ENCODE measurements at regions not wholly inside any gene's neighbourhood (a gene's known extent, or its start where the extent isn't known, plus 50 kb on each side); places are given as distances from the start of the nearest gene placed in this dataset.

DNA sequence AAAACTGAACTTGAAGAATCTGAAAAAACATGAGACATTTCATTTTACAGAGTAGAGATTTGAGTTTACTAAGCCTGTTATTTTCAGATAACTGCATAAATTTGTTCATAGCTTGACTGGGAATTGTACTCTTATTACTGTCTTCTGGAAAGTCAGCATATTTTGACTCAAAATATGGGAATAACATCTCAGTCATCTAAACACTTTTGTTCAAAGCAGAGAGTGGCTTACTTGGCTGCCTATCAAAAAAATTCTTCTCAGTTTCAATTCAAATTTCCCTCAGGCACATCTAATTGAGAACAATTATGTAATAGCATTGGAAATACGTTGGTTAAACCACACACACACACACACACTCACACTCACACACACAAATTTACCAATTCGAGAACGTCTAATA is 384.6 kb downstream of the ARL4A start:
- Histone ChIP-seq H3F3A (ENCODE audit: insufficient read depth, low read depth) (no peaks in the 10 kb centered on the region), H3K27me3 (ENCODE audit: insufficient read depth, low read depth) (no peaks in the 10 kb centered on the region), H3K79me2 (ENCODE audit: low read depth) (no peaks in the 10 kb centered on the region), H3K4me2 (no peak overlapping the region), H2AFZ (0 out of 2 replicates have a peak overlapping the region, but pooled peaks have one; percentile 55), H3K36me3 (ENCODE audit: low read depth) (no peaks in the 10 kb centered on the region), H3K4me1 (replicated peaks; ENCODE audit: insufficient read depth) (0 out of 2 replicates have a peak, but pooled peaks cover 3% of the 10 kb centered on the region), H3K9me2 (ENCODE audit: insufficient read depth) (no peaks in the 10 kb centered on the region), H3K4me3 (no peak overlapping the region), H3K27ac (no peak overlapping the region), H4K20me1 (ENCODE audit: insufficient read depth) (no peaks in the 10 kb centered on the region), H3K9me3 (ENCODE audit: insufficient read depth, low read depth) (no peaks in the 10 kb centered on the region)
- POLR2A ChIA-PET (ENCODE audit: unreplicated experiment), result no interaction called here
- TF ChIP-seq EZH2 (IDR thresholded peaks at IDR 0.05; ENCODE audit: low read depth), result no peak
- TF ChIP-seq, protein P1, sequence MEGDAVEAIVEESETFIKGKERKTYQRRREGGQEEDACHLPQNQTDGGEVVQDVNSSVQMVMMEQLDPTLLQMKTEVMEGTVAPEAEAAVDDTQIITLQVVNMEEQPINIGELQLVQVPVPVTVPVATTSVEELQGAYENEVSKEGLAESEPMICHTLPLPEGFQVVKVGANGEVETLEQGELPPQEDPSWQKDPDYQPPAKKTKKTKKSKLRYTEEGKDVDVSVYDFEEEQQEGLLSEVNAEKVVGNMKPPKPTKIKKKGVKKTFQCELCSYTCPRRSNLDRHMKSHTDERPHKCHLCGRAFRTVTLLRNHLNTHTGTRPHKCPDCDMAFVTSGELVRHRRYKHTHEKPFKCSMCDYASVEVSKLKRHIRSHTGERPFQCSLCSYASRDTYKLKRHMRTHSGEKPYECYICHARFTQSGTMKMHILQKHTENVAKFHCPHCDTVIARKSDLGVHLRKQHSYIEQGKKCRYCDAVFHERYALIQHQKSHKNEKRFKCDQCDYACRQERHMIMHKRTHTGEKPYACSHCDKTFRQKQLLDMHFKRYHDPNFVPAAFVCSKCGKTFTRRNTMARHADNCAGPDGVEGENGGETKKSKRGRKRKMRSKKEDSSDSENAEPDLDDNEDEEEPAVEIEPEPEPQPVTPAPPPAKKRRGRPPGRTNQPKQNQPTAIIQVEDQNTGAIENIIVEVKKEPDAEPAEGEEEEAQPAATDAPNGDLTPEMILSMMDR (conservative IDR thresholded peaks at IDR 0.05), result no peak
- intact Hi-C loops (cut with micrococcal nuclease; ENCODE audit: unreplicated experiment), result no loop called here
- CTCF ChIA-PET, result no interaction called here
- no TSS peak for BruUV-seq (replicated peaks)
- no peak for DNase-seq

DNA sequence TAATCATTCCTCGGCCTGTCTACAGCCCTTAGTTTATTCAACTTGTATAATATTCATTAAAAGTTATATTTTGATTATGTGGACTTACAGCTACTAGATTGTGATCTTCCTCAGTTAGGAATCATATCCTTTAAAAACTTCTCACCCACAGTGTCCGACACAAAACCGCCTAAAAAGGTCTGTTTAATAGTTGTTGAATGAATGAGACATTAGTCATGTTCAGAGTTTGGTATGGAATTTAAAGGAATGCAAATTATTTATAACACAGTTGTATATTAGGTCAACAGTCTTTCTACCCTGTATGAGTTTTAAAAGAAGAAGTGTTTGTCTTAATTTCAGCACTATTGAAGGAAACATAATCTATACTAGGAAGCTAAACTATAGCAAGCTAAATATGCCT is 390.0 kb downstream of the ARL4A start:
- Histone ChIP-seq H3K79me2 (ENCODE audit: low read depth) (no peaks in the 10 kb centered on the region), H3K4me3 (no peak overlapping the region), H3F3A (ENCODE audit: insufficient read depth, low read depth) (no peaks in the 10 kb centered on the region), H3K4me2 (no peak overlapping the region), H3K9me2 (ENCODE audit: insufficient read depth) (no peaks in the 10 kb centered on the region), H3K4me1 (replicated peaks; ENCODE audit: insufficient read depth) (peaks cover 13% of the 10 kb centered on the region; the same call in 1 of the 2 replicates), H3K27ac (no peak overlapping the region), H4K20me1 (ENCODE audit: insufficient read depth) (no peaks in the 10 kb centered on the region), H3K36me3 (ENCODE audit: low read depth) (no peaks in the 10 kb centered on the region), H2AFZ (no peak overlapping the region), H3K27me3 (ENCODE audit: insufficient read depth, low read depth) (no peaks in the 10 kb centered on the region), H3K9me3 (ENCODE audit: insufficient read depth, low read depth) (no peaks in the 10 kb centered on the region)
- TF ChIP-seq, protein P1 (conservative IDR thresholded peaks at IDR 0.05), result no peak
- no peak for TF ChIP-seq EZH2 (IDR thresholded peaks at IDR 0.05; ENCODE audit: low read depth)
- DNase-seq, result no peak
- ChIA-PET POLR2A (ENCODE audit: unreplicated experiment) (no interaction called here), CTCF (no interaction called here)
- no TSS peak for BruUV-seq (replicated peaks)
- intact Hi-C loops (cut with micrococcal nuclease; ENCODE audit: unreplicated experiment), result no loop called here

DNA sequence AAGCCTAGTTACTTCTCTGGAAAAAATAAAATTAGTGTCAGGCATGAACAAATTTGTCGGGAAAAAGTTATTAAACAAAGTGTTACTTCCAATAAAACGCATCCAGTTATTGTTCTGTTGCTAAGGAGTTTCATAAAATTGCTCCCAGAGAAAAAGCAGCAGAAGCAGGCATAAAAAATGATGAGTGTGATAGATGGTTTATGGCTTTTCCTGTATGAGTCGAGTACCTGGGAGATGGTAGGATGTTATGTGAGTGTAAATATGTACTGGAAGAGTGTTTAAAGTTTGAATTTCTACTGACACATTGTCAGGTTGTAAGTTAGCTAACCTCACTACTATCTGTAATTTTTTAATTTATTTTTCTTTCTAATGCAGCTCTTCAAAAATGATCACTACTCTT is 390.7 kb downstream of the ARL4A start:
- Histone ChIP-seq H3K36me3 (ENCODE audit: low read depth) (no peaks in the 10 kb centered on the region), H3K4me1 (replicated peaks; ENCODE audit: insufficient read depth) (peaks cover 13% of the 10 kb centered on the region; the same call in 1 of the 2 replicates), H3K9me3 (ENCODE audit: insufficient read depth, low read depth) (no peaks in the 10 kb centered on the region), H3K27ac (no peak overlapping the region), H2AFZ (no peak overlapping the region), H3K9me2 (ENCODE audit: insufficient read depth) (no peaks in the 10 kb centered on the region), H3K27me3 (ENCODE audit: insufficient read depth, low read depth) (no peaks in the 10 kb centered on the region), H3K79me2 (ENCODE audit: low read depth) (no peaks in the 10 kb centered on the region), H4K20me1 (ENCODE audit: insufficient read depth) (no peaks in the 10 kb centered on the region), H3F3A (ENCODE audit: insufficient read depth, low read depth) (no peaks in the 10 kb centered on the region), H3K4me3 (no peak overlapping the region), H3K4me2 (no peak overlapping the region)
- no peak for TF ChIP-seq EZH2 (IDR thresholded peaks at IDR 0.05; ENCODE audit: low read depth)
- TF ChIP-seq, protein P1 (conservative IDR thresholded peaks at IDR 0.05), result no peak
- intact Hi-C loops (cut with micrococcal nuclease; ENCODE audit: unreplicated experiment), result no loop called here
- DNase-seq, result no peak
- CTCF ChIA-PET, result no interaction called here
- POLR2A ChIA-PET (ENCODE audit: unreplicated experiment), result no interaction called here
- BruUV-seq (replicated peaks), result no TSS peak

All from PC-9 (cell line).